ENCODE measurements at regions not wholly inside any gene's neighbourhood (a gene's known extent, or its start where the extent isn't known, plus 50 kb on each side); places are given as distances from the start of the nearest gene placed in this dataset.
"Not testable (repeated sequence)": the region's sequence is repeated elsewhere in the genome, so short reads cannot be mapped to it uniquely, and the experiment has no call there.

GRCh38 chr3:98702166-98702565 is 61.0 kb upstream of the ST3GAL6 start:
- DNase-seq (ENCODE audit: low read depth in 1 of 2, low spot score in 1 of 2) = no peak

GRCh38 chr3:98705212-98705611 is 57.9 kb upstream of the ST3GAL6 start:
- DNase-seq (ENCODE audit: low read depth in 1 of 2, low spot score in 1 of 2) = no peak

GRCh38 chr3:98705694-98706093 is 57.4 kb upstream of the ST3GAL6 start:
- no peak for DNase-seq (ENCODE audit: low read depth in 1 of 2, low spot score in 1 of 2)

DNA sequence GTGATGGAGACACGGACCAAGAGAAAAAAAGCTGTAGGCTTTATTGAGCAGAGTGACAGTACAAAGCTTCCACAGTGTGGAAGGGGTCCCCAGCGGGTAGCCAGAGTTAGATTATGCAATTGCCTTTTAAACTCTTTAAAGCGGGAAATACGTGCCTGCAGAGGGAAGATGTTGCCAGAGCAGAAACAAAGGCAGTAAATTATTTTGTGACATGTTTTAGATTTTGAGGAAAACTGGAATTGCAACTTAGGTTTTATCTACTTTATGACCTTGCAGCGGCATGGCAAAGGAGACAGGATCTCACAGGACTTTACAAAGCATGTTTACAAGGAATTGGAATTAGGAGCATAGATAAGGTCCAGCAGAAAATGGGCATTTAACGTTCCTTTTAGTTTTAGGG is 54.5 kb upstream of the ST3GAL6 start:
- not testable (repeated sequence) for DNase-seq (ENCODE audit: low read depth in 1 of 2, low spot score in 1 of 2)

GRCh38 chr3:98709441-98709840 is 53.7 kb upstream of the ST3GAL6 start:
- DNase-seq (ENCODE audit: low read depth in 1 of 2, low spot score in 1 of 2) = no peak

DNA sequence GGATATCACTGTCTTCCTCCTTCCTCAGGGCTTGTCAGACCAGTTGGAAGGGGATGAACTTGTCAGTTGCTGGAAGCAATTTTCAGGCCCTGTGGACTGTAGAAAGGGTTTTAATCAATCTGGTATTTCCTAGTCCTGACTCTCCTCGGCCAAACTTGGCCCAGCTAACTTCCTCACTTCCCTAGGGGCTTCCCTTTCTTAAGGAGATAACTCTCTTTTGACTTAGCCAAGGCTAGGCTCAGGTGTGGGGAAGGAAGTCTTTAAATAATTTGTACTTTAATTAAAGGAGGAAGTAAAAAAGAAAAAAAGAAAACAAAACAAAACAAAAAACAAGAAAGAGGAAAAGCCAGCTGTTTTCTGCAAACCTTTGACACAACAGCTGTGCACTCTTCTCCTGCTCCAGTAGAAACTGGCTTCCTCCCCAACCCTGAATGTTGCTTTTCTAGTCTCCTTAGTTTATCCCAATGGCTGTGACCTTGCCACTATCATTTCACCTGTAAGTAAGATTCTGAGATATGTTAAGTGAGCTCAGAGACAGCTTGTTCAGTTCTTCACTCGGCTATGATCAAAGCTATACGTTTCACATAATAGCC is 53.0 kb upstream of the ST3GAL6 start:
- DNase-seq (ENCODE audit: low read depth in 1 of 2, low spot score in 1 of 2) = no peak

GRCh38 chr3:98711426-98711825 is 51.7 kb upstream of the ST3GAL6 start:
- no peak for DNase-seq (ENCODE audit: low read depth in 1 of 2, low spot score in 1 of 2)

DNA sequence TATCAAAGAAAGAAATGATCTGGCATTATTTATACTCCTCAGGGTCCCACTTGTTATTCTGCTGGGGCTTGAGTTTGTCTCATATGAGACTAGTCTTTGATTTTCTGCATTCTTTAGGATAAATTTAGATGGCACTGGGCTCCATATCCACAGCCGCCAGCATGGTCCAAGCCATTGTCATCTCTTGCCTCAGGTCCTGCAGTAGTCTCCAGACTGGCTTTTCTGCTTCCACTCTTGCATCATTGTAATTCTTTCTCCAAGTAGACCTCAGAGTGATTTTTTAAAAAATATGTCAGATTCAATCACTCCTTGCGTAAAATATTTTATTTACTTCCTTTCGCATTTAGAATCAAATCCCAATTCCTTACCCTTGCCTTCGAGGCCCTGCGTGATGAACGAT is 50.4 kb upstream of the ST3GAL6 start:
- DNase-seq (ENCODE audit: low read depth in 1 of 2, low spot score in 1 of 2) = no peak

DNA sequence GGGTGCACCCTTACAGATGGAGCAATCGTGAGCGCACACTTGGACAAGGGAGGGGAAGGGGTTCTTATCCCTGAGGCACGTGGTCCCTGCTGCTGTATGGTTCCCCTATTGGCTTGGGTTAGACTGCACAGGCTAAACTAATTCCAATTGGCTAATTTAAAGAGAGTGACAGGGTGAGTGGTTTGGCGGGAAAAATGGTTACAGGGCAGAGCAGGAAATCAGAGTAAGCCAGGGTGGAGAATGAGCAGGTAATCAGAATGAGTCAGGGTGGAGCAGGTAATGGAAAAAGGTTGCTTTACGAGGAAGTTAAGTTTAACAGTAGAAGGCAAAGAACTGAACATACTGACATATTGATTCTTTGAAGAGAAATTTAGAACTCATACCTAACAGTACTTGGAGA is 49.8 kb upstream of the ST3GAL6 start:
- DNase-seq (ENCODE audit: low read depth in 1 of 2, low spot score in 1 of 2) = not testable (repeated sequence)

Data from activated T-helper 1 cell treated with anti-CD3 and anti-CD28 coated beads, Interleukin-2, amount 50 U/mL, for 16 hours (primary cell).